Activated CD4-positive, alpha-beta T cell treated with anti-CD3 and anti-CD28 coated beads, Interleukin-2, amount 50 U/mL, for 48 hours (primary cell): ENCODE measurements at regions not wholly inside any gene's neighbourhood (a gene's known extent, or its start where the extent isn't known, plus 50 kb on each side); places are given as distances from the start of the nearest gene placed in this dataset.
A peak's percentile ranks its signal among the peaks of the same experiment; 100 is the strongest.

Experiments used
- DNase-seq, 2 experiments: peaks; one replicate each; pipeline ENCODE4 v3.0.0-alpha.2; 2020

DNA sequence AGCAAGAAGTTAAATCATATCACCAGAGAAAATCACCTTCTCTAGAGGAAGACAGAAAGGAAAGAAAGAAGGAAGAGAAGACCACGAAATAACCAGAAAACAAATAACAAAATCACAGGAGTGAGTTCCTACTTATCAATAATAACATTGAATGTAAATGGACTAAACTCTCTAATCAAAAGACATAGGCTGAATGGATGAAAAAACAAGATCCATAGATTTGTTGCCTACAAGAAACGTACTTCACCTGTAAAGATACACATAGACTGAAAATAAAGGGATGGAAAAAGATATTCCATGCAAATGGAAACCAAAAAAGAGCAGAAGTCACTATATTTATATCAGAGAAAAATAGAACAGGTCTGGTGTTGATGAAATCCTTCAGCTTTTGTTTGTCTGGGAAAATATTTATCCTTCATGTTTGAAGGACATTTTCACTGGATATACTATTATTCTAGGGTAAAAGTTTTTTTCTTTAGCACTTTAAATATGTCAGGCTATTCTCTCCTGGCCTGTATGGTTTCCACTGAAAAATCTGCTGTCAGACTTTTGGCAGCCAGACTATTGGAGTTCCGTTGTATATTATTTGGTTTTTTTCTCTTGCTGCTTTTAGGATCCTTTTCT lies 202.5 kb upstream of the DUSP10 start:
- no peak for DNase-seq

DNA sequence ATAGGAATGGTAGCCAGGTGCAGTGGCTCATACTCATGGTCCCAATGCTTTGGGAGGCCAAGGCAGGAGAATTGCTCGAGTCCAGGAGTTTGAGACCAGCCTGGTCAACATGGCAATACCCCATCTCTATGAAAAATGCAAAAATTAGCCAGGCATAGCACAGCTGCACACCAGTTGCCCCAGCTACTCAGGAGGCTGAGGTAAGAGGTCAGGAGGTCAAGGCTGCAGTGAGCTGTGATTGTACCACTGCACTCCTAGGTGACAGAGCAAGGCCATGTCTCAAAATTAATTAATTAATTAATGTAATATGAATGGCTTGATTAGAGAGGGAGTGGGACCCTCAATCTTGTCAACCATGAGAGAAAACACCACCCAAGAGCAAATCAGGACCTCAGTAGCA lies 198.7 kb upstream of the DUSP10 start:
- no peak for DNase-seq

GRCh38 chr1:221939607-221940006 lies 197.7 kb upstream of the DUSP10 start:
- no peak for DNase-seq

DNA sequence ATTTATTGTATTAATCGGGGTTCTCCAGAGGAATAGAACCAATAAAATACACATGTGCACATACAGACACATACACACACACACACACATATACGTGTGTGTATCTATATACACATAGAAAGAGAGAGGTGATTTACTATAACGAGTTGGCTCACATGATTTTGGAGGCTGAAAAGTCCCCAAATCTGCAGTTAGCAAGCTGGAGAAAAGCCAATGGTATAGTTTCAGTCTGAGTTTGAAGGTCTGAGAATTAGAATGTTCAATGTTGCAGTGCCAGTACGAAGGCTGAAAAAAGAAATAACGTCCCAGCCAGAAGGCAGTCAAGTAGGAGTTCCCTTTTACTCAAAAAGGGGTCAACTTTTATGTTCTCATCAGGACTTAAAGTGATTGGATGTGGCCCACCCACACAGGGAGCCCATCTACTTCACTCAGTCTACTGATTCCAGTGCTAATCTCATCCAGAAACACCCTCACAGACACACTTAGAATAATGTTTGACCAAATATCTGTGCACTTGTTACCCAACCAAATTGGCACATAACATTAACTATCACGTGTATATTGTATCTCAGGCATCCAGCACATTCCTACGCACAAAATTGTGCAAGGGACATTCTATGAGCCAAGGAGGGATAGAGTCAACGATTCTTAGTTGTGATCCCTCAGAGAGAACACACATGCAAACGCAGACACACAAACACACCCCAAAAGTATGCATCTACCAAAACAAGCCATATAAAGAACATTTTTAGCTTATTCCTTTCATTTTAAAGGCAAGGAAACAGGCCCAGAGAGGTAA lies 195.5 kb upstream of the DUSP10 start:
- no peak for DNase-seq

DNA sequence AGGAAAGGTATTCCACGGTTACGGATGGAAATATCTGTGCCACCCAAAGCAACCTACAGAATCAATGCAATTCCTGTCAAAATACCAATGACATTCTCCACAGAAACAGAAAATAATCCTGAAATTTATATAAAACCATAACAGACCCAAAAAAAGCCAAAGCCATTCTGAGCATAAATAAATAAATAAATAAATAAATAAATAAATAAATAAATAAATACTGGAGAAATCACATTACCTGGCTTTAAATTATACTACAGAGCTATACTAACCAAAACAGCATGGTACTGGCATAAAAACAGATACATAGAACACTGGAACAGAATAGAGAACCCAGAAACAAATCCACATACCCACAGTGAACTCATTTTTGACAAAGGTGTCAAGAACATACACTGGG lies 191.9 kb upstream of the DUSP10 start:
- no peak for DNase-seq

DNA sequence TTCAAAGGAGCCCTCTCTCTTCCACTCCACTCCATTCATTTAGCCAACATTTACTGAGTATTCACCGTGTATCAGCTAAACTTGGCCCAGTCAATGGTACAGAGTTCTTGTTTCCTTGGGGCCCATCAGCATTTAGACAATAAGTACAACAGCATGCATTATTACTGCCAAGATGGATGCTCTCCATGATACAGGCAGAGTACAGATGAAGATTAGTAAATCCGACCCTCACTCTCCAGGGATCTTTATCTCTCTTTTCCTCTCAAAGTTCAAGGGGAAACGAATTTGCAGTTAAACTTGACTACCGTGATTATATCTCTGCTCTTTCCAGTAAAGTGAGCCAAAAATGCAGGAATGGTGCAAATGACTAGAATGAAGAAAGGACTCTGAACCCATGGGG lies 184.6 kb upstream of the DUSP10 start:
- no peak for DNase-seq

DNA sequence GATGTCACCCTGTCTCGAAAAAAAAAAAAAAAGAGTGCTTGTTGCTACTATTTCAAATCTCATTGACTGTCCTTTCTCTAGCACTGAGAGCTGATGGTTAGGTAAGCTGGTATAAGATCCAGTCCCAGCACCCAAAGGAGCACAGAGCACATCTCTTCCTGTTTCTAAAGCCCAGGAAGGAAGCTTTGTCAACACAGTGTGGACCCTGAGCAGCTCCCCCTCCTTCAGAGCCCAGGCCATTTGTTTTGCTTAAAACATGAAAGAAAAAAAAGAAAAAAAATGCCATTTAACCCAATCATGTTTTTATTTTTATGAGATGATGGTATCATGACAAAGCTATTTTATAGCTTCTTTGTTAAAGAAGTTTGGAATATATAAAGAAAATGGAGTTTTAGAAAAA lies 184.1 kb upstream of the DUSP10 start:
- no peak for DNase-seq

DNA sequence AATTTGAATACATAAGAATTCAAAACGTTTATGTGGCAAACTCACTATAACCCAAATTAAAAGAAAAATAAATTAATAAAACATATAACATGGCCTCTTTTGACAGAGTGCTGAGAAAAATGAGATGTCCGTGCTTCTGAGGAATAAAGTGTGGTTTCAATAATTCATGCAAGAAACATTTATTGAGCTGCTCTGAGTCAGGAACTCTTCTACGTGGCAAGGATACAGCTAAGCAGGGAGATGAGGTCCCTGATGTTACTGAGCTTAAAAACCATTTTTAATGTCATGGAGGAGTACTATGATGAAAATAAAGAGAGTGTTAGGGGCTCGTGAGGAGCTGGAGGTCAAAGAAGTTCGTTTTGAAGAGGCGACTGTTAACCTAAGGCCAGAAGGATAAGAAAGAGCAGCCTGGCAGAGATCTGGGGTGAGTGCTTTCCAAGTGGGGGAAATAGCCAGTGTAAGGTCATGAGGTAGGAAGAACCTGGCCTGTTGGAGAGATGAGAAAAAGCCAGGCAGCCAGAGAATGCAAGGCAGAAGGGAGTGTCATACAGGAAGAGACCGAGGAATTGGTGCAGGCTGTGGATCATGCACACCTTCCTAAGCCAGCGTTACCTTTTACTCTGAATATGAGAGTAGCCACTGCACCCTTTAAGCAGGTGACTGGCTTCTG lies 182.2 kb upstream of the DUSP10 start:
- no peak for DNase-seq

- no peak for DNase-seq
Observed at GRCh38 chr1:221921936-221922335, 180.0 kb upstream of the DUSP10 start.

GRCh38 chr1:221919743-221920142 lies 177.9 kb upstream of the DUSP10 start:
- no peak for DNase-seq

- no peak for DNase-seq
Observed at GRCh38 chr1:221919341-221919740, 177.5 kb upstream of the DUSP10 start.

- no peak for DNase-seq
Observed at GRCh38 chr1:221916176-221916575, 174.3 kb upstream of the DUSP10 start.

- no peak for DNase-seq
Observed at GRCh38 chr1:221915764-221916163, 173.9 kb upstream of the DUSP10 start.

GRCh38 chr1:221913351-221913892 lies 171.5 kb upstream of the DUSP10 start:
- DNase-seq: no peak

DNA sequence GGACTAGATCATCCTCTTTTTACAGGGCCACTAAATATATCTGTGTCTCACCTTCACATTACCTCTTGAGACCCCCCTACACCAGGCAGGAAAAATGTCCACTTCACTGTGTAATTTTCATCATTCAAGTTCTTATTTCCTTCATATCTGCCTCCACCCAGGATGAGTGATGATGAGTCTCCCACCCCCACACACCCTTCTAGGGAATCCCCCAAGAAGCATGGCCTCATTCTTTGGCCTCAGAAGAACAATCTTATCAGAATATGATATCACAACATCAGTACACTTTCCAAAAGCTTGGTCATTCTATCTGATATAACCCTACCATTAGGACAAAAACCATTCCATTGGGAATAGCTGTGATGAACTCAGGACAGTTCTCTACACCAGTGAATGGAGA lies 170.3 kb upstream of the DUSP10 start:
- peak; percentile 9 to 25 for DNase-seq

DNA sequence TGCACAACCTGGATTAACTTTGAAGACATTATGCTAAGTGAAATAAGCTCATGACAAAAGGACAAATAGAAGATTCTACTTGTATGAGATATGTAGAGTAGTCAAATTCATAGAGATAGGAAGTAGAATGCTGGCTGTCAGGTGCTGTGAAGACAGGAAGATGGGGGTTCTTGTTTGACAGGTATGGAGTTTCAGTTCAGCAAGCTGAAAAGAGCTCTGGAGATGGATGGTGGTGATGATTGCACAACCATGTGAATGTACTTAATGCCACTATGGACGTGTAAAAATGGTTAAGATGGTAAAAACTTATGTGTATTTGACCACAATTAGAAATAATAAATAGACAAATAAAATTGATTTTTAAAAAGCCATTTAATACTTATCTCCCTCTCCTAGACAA lies 169.8 kb upstream of the DUSP10 start:
- DNase-seq: no peak

- DNase-seq: no peak
Observed at GRCh38 chr1:221910222-221910621, 168.3 kb upstream of the DUSP10 start.

DNA sequence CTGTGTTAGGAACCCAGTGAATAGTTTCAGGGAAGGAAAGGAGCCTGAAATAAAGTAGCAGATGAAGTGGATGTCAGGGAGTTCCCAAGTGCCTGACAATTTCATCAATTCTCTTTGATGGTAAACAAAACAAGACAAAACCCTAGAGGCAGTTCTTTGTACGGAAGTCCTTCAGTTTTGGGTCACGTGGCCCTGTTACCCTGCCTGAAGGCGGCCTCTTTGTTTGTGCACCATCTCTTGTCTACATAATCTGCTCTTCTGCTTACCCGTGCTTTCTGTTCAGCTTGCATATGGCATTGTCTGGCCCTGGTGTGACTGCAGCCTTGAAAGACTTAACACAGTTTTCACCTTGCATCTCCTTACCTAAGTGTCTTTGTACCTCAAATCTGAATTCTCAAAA lies 166.7 kb upstream of the DUSP10 start:
- DNase-seq: no peak

DNA sequence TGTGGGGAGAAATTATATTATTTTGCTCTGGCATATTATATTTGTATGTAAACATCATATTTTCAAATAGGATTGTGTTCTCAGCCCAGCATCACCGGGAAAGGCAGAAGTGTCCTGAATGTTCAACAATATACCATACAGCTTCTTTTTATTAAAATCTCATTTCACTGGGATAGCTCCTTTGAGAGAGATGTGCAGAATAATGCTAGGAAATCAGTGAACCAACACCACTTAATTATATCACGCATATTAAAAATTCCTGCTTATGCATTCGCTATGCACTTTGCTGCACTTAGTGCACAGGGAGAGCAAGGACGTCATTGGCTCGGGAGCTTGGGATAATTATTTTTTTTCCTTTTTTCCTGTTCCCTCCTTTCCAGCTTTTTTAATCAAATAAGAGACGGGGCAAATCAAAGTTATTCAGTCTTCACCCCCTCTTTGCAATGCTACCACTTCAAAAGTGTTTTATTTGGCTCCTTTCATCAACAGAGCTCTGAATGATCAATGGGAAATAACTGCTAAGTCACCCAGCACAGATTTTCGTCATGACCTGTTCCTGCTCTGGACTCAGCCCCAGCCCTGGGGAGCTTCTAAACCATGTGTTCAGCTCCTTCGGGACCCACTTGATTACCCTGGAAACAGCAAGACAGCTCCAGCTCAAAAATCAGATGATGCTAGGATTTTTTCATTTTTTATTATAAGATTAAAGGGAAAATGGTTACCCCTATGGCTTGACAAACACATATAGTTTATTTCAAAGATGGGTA lies 165.5 kb upstream of the DUSP10 start:
- DNase-seq: no peak

- DNase-seq: no peak
Observed at GRCh38 chr1:221905802-221906201, 163.9 kb upstream of the DUSP10 start.

- no peak for DNase-seq
Observed at GRCh38 chr1:221904319-221904718, 162.4 kb upstream of the DUSP10 start.

GRCh38 chr1:221903594-221903993 lies 161.7 kb upstream of the DUSP10 start:
- no peak for DNase-seq

- no peak for DNase-seq
Observed at GRCh38 chr1:221902961-221903360, 161.1 kb upstream of the DUSP10 start.
